Hepatic stellate cell (primary cell): ENCODE measurements at regions not wholly inside any gene's neighbourhood (a gene's known extent, or its start where the extent isn't known, plus 50 kb on each side); places are given as distances from the start of the nearest gene placed in this dataset.

Source experiments
- DNase-seq: peaks from one replicate; pipeline ENCODE4 v3.0.0; 2011; ENCODE audit warnings: low spot score

DNA sequence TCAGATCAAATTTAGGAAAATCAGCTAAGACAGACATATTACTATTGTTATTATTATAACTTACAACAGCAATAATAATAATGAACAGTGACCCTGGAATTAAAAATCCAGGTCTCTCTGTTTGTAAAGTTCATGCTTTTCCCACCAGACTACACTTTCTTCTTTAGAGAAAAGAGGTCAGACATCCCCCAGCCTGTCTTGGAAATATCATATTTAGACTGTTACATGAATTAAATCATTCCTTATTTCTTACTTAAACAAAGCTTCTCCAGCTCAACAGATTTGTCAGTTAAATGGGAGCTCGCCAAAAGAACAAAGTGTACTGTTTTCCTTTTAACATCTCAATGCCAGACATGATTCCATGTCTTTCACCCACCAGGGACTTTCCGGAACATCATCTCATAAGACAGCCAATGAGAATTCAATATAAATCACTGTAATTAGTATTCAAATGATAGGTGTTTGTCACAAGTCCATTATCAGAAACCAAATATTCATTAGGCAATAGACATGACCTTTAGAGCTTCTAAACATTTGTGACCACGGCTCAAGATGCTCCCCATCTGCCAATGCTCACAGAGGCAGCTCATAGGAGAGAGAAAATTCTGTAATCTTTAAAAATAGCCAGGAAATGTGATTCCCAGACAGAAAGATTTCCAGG lies 351.9 kb downstream of the ENC1 start:
- no peak for DNase-seq

DNA sequence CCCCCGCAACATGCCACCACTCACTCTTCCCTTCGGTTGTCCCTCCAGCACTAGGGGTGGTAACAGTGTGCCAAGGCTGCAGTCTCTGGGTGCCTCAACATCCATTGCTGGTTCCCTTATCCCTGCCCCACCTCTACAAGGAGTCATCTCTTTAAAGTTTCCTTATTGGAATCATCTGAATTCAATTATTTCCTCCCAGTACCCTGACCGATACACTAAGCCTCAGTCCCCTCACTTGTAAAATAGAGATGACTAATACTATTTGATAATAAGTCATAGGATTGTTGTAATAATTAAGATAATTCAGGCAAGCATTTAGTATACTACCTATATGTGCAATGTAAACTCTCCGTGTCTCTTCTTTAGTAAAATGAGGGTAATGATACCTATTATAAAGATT lies 352.5 kb downstream of the ENC1 start:
- no peak for DNase-seq

DNA sequence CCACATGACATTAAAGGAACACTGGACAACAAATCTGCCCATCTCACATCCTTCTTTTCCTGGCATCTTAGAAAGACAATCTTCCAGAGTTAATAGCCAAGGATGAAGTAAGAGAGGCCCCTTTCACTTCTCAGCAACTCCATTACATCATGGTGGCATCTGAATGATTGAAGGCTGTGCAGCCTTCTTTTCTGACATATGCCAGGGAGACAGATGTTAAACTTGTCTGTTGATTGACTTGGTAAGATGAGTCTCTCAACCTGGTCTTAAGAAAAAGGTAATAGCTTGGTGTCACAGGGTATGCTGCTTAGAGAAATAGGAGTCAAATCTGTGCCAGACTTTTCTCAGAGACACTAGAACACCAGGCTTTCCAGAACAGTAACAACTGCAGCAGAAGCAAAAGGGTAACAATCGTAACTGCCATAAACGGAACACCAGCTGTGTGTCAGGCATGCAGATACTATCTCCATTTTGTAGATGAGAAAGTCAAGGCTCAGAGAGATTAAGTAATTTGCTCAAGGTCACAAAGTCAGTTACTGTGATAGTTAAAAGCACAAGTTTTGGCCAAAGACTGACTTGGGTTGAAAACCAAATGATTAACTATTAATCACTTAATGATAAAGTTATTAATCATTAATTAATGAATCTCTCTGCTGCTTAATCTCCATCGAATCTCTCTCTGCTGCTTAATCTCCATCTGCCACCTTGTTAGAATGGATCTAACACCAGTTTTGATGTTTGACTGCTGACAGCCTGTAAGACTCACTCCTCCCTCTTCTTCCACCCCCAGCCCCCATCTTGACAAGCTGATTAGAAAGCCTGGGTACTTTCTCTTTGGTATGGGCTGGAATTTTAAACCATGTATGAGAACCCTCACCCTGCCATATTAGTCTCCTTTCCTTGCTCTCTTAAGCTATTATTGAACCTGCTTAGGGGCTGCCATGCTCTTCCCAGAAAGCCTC lies 353.5 kb downstream of the ENC1 start:
- no peak for DNase-seq

DNA sequence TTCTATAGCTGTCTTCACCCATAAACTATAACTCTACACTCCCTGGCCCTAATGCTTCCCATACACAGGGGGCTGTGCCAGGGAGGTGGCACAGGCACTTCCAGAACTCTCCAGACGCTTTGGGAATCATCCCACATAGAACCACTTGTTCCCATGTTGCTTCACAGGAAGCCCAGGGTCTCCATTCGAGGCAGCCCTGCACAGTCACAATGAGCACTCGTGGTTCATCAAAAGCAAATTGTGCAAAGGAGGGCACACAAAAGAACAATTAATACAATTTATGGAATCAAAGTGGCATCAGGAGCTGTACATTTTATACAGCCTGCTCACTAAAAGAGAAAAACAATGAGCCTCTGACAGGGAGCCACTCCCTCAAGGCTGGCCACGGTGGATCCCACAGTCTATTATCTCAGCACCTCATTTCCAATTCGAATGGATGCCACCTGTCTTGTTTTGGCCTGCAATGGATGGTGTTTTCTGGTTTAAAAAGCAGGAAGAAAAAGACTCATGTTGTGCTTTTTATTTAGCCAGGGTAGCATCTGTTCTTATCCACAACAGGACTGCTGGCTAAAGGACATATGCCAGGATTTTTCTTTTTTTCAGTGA lies 354.8 kb downstream of the ENC1 start:
- DNase-seq = no peak

DNA sequence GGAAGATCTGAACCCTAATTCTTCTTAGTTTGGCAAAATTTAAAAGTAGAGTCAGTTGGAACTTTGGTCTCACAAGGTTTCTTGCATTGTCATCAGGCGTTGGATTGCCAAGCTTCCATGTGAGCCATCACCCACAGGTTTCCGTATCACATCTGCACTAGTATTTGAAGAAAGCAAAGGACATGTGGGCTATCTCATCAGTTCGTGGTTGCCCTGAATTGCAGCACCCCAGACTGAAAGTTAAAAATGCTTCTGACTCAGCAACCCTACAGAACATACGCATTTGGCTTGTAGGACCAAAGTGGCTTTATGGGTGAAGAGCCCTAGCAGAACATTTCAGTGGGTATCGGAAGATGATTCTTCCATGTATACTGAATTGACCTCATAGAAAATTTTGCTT lies 358.0 kb downstream of the ENC1 start:
- no peak for DNase-seq

DNA sequence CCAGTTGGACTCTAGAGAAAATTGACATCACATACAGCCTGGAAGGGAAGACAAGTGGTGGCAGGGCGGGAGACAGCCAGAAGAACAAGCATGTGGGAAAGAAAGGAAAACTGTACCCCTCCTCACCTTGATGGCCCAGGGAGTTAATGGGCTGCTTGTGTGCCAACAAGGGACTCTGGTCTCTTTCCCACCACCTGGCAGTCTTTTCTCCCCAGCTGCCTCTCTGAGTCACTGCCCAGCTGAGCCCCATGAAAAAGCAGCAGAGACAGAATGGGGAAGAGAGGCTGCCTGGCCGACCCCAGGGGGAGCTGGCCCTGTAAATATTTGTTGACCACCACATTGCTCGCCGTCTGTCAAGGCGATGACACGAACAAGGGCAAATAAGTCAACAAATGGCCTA lies 359.4 kb downstream of the ENC1 start:
- no peak for DNase-seq

DNA sequence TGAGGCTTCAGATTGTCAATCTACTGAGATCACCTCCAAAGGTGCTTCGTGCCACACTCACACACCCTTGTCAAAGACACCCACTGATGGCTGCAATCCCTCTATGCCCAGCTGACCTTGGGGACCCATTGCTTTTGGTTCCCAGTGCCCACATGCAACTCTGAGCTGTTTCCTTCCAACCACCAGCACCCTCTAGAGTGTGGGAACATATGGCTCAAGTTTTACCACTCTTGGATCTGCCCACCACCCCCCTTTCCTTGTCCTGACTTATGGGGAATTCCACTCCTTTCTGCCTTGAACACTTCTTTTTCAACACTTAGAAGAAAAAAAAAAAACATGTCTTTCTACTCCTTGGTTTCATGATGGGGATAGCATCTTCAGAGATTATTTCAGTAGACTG lies 360.2 kb downstream of the ENC1 start:
- DNase-seq = no peak

DNA sequence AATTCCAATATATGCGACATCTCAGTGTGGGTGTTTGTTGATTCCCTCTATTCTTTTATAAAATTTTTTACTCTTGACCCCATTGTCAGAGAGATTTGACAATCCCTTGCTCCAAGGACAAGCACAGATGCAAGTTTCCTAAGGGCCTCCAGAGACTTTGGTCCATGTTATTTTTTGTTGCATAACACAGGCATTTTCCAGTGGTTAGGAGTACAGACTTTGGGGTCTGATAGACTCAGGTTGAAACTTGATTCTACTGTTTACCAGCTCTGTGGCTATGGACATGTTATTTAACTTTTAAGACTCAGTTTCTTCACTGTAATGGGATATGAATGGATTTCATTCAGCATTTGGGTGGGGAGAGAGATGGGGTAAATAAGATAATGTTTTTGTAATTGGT lies 361.3 kb downstream of the ENC1 start:
- no peak for DNase-seq

DNA sequence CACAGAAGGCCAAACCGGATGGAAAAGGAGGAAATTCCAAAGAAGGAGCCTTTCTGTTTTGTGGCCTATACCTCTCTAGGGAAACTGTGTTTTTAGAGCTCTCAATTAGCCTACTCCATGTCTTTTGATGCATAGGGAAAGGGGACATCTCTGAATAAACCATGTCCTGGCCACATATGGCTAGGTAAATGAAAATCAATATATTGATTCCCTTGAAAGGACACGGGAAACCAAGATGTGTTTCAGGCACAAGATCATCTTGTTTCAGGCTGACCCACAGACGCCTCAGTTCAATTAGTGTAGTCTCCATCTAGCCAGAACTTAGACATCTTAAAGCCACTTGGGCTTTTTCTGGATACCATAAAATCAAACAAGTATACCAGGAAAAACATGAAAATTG lies 363.1 kb downstream of the ENC1 start:
- DNase-seq = no peak

DNA sequence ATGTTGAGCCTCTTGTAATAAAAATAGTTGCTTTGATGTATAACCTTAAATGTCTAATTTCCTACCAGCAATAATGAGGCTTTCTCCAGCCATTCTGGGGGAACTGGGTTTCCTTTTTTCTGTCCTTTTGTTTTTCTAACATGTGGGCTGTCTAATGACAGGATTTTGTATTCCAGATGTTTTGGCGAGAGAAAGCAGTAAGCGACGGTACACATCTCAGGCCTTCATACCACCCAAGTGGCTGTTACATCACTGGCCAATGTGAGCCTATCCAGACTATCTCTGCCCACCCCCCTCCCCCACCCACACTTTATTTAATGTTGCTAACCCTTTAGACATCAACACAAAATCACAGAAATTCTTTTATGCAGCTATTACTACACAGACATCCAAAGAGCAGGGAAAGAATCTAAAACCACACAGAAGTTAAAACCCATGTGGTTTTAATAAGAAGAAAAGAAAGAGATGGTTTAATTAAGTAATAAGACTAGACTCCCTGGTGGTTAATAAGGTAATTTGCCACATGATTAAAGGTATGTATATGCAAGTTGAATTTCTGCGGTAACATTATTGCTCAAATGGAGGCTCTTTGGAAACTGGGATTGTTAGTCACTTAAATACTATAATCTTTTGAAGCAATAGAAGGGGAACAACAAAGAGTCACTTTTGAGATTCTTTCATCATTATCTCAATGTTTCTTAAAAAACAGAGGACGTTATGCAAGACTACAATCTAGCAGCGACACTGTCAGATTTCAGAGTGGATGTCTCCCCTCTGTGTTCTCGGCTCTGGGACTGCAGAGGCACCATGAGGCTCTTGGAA lies 365.1 kb downstream of the ENC1 start:
- DNase-seq = no peak

DNA sequence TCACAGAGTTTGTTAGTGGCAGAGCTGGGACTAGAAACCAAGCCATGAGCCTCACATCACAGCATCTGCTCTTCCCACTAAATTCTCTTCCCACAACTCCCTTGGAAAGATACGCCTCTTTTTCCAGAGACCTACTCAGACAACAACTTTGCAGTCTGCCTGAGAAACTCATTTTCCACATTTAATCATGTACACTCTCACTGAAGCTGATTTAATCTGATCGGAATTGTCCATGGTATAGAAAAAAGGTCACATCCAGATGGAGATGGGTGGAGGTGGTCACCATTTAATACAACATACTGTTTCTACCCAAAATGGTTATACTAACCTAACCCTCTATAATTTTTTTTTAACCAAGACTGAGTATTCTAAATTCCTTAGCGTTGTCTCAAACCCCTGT lies 366.2 kb downstream of the ENC1 start:
- DNase-seq = no peak

DNA sequence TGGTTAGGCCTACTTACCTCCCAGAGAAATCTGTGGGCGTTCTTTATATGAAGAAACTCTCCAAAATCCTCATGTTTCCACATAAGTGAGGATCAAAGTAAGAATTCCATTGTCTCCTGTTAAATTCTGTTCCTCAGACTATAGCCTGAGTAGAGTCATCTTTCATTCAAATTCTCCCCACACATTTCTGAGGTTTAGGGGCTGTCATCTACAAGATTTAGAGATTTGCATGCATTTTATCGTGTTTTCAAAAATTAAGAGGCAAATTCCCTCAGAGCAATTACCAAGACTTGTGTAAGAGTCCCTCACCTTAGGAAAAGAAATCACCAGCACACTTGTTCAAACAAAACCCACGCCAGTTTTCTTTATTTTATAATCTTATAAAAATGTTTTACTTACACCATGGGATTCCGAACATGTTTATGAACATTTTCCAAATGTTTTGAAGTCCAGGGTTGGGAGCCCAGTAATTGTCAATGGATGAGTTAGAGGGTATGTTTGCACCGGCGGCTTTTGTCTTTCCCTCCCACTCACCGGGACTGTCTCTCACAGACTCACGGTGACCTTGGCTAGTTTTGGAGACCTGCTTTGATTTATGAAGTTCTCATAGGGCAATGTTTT lies 367.6 kb downstream of the ENC1 start:
- no peak for DNase-seq

DNA sequence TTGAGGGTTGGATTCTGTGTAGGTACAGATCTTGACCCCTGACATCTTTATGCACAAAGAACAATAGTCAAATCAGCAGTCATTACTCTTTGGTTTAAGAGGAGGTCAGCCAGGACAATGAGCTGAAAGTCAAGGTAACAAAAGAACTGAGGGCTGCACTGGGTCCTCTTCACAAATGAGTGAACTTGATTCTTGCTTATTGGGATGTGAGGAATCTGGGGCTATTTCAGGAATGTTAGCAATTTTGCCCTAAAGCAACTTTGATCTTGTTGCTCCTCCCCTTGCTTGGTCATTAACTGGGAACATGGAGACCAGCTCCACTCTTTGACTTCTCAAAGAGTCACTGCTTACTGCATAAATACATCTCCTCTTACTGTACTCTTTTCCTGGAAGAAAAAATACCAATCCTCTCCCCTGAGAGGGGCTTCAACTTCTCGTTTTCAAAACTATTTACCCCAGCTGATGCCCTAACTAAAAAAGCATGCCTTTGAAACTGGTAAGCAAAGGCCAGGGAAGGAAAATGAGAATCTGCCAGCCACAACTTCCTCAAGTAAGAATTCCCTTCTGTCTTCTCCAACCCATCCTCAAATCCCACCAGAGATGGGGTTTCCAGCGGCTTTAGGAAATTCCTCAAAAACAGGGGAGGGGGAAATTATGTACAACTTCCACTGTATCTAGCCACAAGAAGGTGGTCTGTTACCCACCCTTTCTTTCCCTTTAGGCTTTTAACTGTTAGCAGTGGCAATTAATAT lies 368.3 kb downstream of the ENC1 start:
- peak; percentile 17 for DNase-seq

DNA sequence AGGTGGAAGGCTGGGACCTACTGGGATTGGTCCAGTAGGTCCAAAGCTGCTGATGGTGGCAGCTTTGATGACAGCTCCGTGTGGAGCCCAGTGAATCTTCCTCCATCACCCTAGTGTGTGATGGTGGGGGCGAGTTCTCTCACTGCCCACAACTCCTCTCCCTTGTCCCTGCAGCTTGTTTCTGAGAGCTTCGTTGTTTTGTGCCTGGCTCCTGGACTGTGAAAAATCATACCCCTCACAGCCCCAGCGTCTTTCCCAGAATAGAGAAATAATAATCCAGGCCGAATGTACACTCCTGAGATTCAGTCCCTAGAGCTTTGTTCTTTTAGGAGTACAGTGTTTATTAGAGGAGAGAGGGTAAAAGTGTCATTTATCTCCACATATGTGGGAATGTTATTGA lies 372.2 kb downstream of the ENC1 start:
- DNase-seq = no peak

DNA sequence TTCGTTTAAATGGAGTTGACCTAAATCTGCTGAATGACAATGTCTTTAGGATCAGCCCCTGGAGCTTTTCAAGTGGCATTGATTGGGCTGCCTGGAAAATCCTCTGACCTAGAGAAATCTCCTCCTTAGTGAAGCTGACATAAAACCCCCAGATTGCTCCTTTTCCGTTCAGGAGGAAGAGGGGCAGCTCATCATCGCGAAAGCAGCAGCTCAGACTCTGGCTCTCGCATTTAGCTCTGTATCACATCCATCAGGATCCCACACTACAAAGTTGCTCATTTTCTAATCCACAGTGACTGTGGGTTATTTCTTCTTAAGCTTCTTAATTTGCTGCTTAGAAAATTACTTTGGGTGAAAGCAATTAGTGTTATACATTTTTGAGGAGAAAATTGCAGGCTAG lies 373.7 kb downstream of the ENC1 start:
- DNase-seq = no peak

DNA sequence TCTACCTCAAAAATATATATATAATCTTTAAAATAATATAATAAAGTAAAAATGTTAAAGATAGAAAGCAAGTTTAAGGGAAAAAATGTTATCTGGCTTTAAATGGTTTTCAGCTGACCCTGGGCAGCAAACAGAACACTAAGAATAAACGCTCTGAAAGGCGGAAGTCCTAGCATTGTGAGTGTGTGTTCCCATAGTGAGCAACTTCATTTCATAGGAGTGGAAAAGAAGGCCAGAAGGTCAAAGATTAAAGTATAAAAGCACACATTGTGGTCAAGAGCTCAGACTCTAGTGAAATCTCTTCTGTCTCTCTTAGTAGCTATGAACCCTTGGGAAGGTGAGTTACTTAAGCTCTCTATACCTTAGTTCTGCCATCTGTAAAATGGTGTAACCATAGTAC lies 374.4 kb downstream of the ENC1 start:
- no peak for DNase-seq

DNA sequence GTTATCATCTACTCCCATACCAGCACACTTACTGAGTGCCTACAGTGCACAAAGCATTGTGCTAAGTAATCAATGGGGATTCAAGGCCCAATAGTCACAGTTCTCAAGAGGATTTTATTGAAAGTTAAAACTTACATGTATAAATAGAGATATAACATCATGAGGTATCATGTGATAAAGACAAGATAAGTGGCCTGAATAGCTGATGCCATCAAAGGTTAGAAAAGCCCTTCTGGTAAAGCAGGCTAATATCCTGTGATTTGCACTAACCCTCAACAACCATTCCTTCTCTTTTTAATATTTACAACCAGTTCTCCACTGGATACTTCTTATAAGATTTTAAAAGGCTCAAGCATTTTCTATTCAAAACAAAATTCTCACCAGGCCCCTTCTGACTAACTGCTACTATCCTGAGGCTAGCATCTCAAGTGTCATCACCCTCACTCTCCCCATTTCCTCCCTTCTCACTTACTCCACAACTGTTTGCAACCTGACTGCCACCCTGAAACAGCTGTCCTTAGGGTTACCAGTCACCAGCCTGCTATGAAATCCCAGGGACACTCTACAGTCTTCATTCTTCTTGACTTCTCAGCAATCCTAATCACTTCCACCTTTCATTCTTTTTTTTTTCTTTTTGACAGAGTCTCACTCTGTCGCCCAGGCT lies 377.9 kb downstream of the ENC1 start:
- no peak for DNase-seq

DNA sequence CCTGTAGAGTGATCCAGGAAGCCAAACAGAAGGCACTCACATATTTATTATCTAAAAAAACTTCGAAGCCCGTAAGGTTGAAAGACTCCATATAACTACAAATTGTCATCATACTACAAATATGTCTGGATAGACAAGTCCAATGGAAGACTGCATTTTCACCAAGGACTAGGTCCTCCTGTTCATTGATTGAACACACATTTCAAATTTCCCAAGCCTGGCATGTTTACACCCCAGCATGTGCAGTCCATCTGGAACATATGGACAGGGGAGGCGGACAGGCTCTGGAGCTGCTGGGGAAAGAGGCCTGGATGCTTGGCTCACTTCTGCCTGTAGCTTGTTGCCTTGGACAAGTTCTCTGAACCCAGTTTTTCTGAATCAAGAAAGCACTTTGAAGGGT lies 378.7 kb downstream of the ENC1 start:
- no peak for DNase-seq

DNA sequence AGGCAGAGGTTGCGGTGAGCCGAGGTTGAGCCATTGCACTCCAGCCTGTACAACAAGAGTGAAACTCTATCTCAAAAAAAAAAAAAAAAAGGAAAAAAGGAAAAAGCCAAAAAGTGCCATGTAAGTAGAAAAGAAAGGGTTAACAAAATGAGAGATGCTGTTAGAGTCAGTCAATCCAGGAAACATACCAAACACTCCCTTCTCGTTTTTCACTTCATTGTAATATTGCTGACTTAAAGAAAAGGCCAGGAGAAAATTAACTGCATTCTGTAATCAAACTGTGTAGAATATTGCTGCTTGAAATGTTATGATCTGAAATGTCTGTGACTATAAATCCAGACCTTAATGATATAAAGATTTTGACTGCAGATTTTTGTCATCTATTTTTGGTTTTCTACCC lies 379.1 kb downstream of the ENC1 start:
- no peak for DNase-seq

DNA sequence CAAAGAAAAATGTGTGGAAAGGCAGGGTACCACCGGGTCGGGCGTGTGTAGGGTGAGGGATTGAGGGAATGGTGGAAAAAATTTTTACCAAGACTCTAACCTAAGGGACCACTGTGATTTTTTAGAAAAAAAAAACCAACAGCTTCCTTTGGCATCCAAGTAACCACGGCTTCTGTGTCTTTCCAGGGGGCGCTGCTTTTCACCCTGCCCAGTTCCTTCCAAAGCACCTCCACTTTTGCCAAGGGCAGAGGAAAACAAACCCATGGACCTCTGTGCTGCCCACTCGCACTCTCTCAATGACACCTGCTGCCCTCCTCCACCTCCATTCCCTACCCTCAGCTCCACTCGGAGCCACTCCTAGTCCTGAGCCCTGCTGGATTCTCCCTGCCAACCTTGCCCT lies 381.0 kb downstream of the ENC1 start:
- DNase-seq = no peak

DNA sequence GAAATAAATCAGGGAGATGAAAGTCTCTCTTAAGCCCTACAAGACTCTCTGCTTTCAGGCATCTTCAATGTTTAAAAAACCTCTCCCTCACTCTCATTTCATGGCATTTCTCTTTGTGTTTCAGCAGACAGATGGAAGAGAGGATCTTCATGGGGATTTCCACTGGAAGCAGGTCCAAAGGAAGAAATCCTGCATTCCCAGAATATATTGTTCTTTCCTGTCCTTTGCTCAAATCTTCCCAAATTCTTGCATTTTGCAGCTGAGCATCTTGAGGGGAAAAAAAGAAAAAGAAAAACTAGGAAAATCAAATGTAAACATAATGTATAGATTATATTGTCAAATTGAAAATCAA lies 382.2 kb downstream of the ENC1 start:
- DNase-seq = no peak
